ENCODE measurements at regions not wholly inside any gene's neighbourhood (a gene's known extent, or its start where the extent isn't known, plus 50 kb on each side); places are given as distances from the start of the nearest gene placed in this dataset.
A peak's percentile ranks its signal among the peaks of the same experiment; 100 is the strongest.
"Not testable (repeated sequence)": the region's sequence is repeated elsewhere in the genome, so short reads cannot be mapped to it uniquely, and the experiment has no call there.

GRCh38 chr2:153536115-153536514, 57.6 kb upstream of the RPRM start:
- Histone ChIP-seq H2BK20ac (ENCODE audit: low read depth, low read length, poor library complexity, severe bottlenecking) (no peak overlapping the region), H4K91ac (ENCODE audit: insufficient read length, low read depth, low read length) (no peak overlapping the region), H3K79me2 (ENCODE audit: insufficient read depth, low read length) (no peaks in the 10 kb centered on the region), H4K8ac (replicated peaks; ENCODE audit: insufficient read length, low read depth, low read length) (no peak overlapping the region), H3K9me3 (ENCODE audit: control insufficient read depth, low read depth, low read length) (peaks cover 8% of the 10 kb centered on the region), H2AFZ (ENCODE audit: low read length) (peak overlapping the region; percentile 32), H2BK15ac (ENCODE audit: low read depth, low read length) (no peak overlapping the region), H4K20me1 (ENCODE audit: control insufficient read depth, insufficient read depth, insufficient read length) (no peaks in the 10 kb centered on the region), H3K23ac (ENCODE audit: insufficient read length, low read depth, low read length) (no peak overlapping the region), H3K23me2 (ENCODE audit: insufficient read length, low read depth, low read length, poor library complexity, severe bottlenecking) (no peaks in the 10 kb centered on the region), H3K9ac (ENCODE audit: extremely low read depth, insufficient read length, low read length) (no peak overlapping the region), H3K79me1 (ENCODE audit: insufficient read depth, low read depth, low read length, poor library complexity, severe bottlenecking) (no peaks in the 10 kb centered on the region), H2BK5ac (ENCODE audit: insufficient read length, low read length) (no peak overlapping the region), H3K4me1 (ENCODE audit: insufficient read depth, low read length) (peaks cover 2% of the 10 kb centered on the region), H3K56ac (ENCODE audit: insufficient read length, low read depth, low read length) (no peak overlapping the region), H2BK12ac (ENCODE audit: insufficient read length, low read depth, low read length) (no peak overlapping the region), H3K27me3 (ENCODE audit: insufficient read depth, low read length) (no peaks in the 10 kb centered on the region; the same call in 1 of the 2 replicates), H2AK5ac (ENCODE audit: insufficient read length, low read length) (no peak overlapping the region), H3K4ac (ENCODE audit: low read depth, low read length) (no peak overlapping the region), H2BK120ac (ENCODE audit: low read depth, low read length, poor library complexity, severe bottlenecking) (no peak overlapping the region), H4K5ac (ENCODE audit: insufficient read length, low read depth, low read length) (no peak overlapping the region), H3K27ac (ENCODE audit: insufficient read length, low read depth, low read length) (no peak overlapping the region), H3T11ph (ENCODE audit: low read length) (no peak overlapping the region), H3K18ac (ENCODE audit: insufficient read length, low read depth, low read length) (no peak overlapping the region), H3K14ac (ENCODE audit: insufficient read depth, low read length) (no peak overlapping the region), H3K4me2 (ENCODE audit: insufficient read depth, insufficient read length, low read length) (no peak overlapping the region)
- Mint-ChIP-seq H3K4me3 (no peak overlapping the region), H3K27ac (peak overlapping the region; percentile 79 to 94 (median 94); a peak in 6 of 7 replicates), H3K4me1 (peaks cover 46 to 56% of the 10 kb centered on the region in 2 experiments), H3K36me3 (ENCODE audit: insufficient read depth in 1 of 3, low read depth in 3 of 3) (peaks cover 17 to 39% (median 21%) of the 10 kb centered on the region in 3 experiments), H3K27me3 (ENCODE audit: low read depth) (no peaks in the 10 kb centered on the region), H3K9me3 (peaks cover 21 to 35% of the 10 kb centered on the region in 2 experiments; a peak in 4 of 5 replicates)
- no peak for DNase-seq
- TF ChIP-seq CTCF (conservative IDR thresholded peaks at IDR 0.05) = no peak

- H3K18ac ChIP-seq (ENCODE audit: insufficient read length, low read depth, low read length); H2BK15ac ChIP-seq (ENCODE audit: low read depth, low read length); H2BK12ac ChIP-seq (ENCODE audit: insufficient read length, low read depth, low read length); H2AFZ ChIP-seq (ENCODE audit: low read length); H3K56ac ChIP-seq (ENCODE audit: insufficient read length, low read depth, low read length); H2BK120ac ChIP-seq (ENCODE audit: low read depth, low read length, poor library complexity, severe bottlenecking); H3K4me1 ChIP-seq (ENCODE audit: insufficient read depth, low read length); H3K23me2 ChIP-seq (ENCODE audit: insufficient read length, low read depth, low read length, poor library complexity, severe bottlenecking); H3K4me2 ChIP-seq (ENCODE audit: insufficient read depth, insufficient read length, low read length); H2BK5ac ChIP-seq (ENCODE audit: insufficient read length, low read length); H3T11ph ChIP-seq (ENCODE audit: low read length); H3K14ac ChIP-seq (ENCODE audit: insufficient read depth, low read length); H4K20me1 ChIP-seq (ENCODE audit: control insufficient read depth, insufficient read depth, insufficient read length); H3K79me1 ChIP-seq (ENCODE audit: insufficient read depth, low read depth, low read length, poor library complexity, severe bottlenecking); H4K5ac ChIP-seq (ENCODE audit: insufficient read length, low read depth, low read length); H3K79me2 ChIP-seq (ENCODE audit: insufficient read depth, low read length); H3K9ac ChIP-seq (ENCODE audit: extremely low read depth, insufficient read length, low read length); H4K91ac ChIP-seq (ENCODE audit: insufficient read length, low read depth, low read length); H3K27ac ChIP-seq (ENCODE audit: insufficient read length, low read depth, low read length); H3K23ac ChIP-seq (ENCODE audit: insufficient read length, low read depth, low read length); H3K9me3 ChIP-seq (ENCODE audit: control insufficient read depth, low read depth, low read length); H3K27me3 Mint-ChIP-seq (ENCODE audit: low read depth); H4K8ac ChIP-seq (replicated peaks; ENCODE audit: insufficient read length, low read depth, low read length); H3K4me3 Mint-ChIP-seq; H3K4ac ChIP-seq (ENCODE audit: low read depth, low read length); H2BK20ac ChIP-seq (ENCODE audit: low read depth, low read length, poor library complexity, severe bottlenecking); H3K27ac Mint-ChIP-seq; H2AK5ac ChIP-seq (ENCODE audit: insufficient read length, low read length); DNase-seq; H3K27me3 ChIP-seq (ENCODE audit: insufficient read depth, low read length): not testable (repeated sequence)
- Mint-ChIP-seq H3K4me1 (peaks cover 30 to 40% of the 10 kb centered on the region in 2 experiments), H3K36me3 (ENCODE audit: insufficient read depth in 1 of 3, low read depth in 3 of 3) (peaks cover 20 to 31% (median 27%) of the 10 kb centered on the region in 3 experiments), H3K9me3 (peaks cover 23 to 35% of the 10 kb centered on the region in 2 experiments; a peak in 4 of 5 replicates)
- no CpG with 5 or more reads among the region's 1 CpG for WGBS (ENCODE audit: extremely low coverage, insufficient read length, low lambda C conversion rate)
Measured at GRCh38 chr2:153538102-153538501, 59.5 kb upstream of the RPRM start.
